DMS114 treated with DMSO at 0.1 percent for 48 hours (cell line): ENCODE measurements at regions not wholly inside any gene's neighbourhood (a gene's known extent, or its start where the extent isn't known, plus 50 kb on each side); places are given as distances from the start of the nearest gene placed in this dataset.

Experiments
- DNase-seq: peaks from one replicate; lab custom pipeline; 2025; ENCODE audit not compliant: unreplicated experiment; lab: John Stamatoyannopoulos, UW

DNA sequence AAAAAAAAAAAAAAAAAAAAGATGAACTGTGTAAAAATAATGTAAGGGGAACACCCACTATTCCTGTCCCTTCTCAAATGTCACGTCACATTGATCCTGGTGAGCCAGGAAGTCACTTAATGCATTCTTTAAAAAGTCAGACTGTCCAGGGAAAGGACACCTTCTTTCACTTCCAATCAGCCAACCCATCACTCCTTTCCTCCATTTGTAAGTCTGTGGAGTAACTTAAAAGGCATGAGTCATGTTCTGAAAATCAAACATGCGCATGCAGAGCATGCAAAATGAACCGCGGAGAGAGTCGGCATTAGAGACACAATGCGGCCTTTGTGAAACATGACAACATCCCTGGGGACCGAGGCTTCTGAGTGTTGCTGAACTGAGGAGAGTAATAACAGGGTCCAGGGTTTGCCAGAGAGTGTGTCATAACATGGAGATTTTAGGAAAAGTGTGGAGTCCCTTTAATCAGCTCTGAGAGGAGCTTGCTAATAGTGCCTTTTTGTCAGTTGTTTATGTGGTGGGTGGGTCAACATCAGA is 77.6 kb upstream of the SEMA6A start:
- no peak for DNase-seq

DNA sequence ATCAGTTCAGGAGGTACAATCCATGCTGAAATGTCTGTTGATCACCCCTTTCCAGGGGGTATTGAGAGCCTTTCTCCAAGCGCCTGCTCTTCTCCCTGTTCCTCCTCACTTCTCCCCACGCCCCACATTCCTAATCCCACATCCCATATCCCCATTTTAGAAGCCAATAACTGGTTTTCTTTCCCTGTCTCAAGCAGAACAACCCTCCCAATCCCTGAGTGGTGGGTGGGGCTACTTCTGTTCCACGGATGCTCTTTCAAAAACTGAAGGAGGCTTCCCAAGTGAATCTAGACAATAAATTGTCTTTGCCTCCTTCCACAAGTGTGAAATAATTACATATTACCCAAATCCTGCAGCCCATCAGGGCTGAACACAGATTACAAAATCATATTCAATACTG is 77.0 kb upstream of the SEMA6A start:
- DNase-seq = no peak

DNA sequence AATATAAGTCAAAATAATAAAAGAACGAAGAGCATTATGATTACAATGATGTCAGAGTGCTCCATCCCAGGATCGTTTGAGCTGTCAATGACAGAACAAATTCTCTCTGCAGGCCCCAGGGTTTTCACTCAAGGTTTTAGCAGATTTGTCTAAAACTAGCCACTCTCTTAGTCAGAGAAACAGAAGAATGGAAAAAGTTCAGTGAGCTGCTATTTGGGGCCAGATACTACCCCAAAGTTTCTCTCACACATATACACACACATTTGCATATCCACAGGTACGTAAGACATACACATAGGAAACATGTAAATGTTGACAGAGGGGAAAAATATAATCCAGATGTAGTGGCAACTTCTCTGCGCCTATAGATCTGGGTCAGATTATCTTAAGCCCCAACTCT is 76.3 kb upstream of the SEMA6A start:
- no peak for DNase-seq

DNA sequence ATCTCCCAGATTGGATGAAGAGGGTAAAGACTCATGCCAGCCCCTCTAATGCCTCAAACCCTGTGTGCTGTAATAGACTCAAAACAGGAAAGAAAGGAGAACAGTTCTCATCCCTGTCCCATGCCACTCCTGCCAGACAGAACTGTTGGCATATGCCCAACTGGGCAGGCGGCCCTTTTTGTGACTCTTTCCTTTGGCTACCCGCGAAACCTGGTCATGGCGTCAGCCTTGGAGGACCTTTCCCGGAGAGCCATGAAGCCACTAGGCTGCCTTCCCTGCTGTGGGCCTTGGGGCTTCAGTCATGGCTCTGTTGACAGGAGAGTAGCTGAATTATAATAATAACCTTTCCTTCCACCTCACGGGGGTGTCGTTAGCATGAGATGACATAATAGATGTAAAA is 75.9 kb upstream of the SEMA6A start:
- no peak for DNase-seq

DNA sequence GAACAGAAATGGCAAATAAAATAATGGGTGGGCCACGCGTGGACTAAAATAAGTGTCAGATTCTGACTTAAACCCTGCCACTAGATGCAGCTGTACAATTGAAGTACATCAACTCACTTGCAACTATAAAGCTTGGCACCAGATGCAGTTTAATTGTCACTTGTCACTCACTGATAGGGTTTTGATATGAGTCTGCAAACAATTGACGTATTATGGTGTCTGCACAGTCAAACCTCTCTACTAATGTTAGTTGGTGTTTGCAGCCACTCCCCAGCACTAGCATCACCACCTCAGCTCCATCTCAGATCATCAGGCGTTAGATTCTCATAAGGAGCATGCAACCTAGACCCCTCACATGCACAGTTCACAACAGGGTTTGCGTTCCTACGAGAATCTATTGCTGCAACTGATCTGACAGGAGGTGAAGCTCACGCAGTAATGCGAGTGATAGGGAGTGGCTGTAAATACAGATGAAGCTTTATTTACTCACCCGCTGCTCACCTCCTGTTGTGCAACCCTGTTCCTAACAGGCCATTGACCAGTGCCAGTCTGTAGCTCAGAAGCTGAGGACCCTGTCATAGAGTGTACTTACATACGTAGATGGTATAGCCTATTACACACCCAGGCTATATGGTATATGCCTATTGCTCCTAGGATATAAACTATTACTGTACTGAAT is 72.1 kb upstream of the SEMA6A start:
- no peak for DNase-seq

DNA sequence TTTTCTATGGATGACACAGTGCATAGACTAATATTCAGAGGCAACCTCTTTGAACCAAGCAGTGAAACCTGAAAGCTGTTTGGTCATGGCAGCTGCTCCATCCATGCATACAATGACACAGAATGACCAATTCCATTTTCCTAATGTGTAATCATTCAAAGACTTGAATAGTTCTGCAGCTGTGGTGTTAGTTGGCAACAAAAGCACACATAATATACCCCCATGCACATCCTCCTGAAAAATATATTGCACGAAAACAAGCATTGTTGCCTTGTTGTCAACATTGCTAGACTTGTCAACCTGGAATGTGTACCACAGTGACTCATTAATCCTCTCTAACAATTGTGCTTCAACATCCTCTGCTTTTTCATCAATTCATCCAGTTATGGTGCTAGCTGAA is 71.0 kb upstream of the SEMA6A start:
- DNase-seq = no peak

DNA sequence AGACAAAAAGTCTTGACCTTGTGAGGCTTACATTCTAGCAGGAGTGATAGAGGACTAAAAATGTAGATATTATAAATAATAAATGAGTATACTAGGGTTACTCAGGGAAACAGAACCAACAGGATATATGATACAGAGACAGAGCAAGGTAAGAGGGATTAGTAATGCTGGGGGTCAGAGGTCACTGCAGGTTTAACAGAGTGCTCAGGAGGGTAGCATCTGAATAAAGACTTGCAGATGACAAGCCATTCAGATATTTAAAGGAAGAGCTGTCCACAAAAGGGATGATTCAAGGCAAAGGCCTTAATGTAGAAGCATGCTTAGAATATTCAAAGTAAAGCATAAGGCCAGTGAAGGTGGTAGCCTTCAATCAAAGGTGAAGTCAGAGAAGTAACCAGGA is 65.6 kb upstream of the SEMA6A start:
- no peak for DNase-seq

DNA sequence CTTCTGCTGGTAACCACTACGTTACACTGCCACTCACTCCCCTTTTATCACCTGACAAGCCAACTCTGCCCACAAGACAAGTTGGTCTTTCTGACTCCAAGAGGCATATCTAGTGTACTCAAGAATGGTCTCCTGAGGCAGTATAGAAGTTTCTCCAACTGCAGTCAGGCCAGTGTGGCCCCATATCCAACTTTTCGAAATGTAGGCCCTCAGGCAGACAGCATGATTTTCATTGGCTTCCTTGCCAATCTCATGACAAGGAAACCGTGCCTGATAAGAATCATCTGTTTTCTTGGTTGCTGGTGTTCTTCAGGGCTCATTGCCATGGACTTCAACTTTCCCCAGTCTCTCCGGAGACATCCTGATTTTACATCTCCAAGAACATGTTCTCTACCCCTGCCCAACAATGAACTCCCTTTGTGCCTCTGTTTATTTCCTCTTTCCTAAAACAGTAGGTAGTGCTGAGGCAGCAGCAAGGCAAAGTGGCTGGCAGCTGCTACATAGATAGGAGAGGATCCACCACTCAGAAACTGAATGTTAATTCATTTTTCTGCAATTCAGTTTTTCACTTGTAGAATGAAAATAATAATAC is 62.6 kb upstream of the SEMA6A start:
- no peak for DNase-seq

DNA sequence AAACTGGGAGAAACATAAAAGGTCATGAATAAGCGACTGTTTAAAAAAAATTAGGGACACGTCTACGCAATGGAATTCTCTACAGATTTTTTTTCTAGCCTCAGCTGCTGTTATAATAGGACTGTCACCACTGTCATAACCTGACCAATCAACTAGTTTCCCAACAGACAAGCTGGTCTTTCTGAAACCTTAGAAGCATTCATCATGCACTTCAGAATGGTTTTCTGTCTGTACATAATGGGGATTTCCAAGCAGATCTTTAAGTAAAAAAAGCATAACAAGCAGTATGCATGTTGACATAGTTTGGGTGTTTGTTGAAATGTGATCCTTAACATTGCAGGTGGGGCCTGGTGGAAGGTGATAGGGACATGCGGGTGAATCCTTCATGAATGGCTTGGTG is 58.3 kb upstream of the SEMA6A start:
- no peak for DNase-seq

DNA sequence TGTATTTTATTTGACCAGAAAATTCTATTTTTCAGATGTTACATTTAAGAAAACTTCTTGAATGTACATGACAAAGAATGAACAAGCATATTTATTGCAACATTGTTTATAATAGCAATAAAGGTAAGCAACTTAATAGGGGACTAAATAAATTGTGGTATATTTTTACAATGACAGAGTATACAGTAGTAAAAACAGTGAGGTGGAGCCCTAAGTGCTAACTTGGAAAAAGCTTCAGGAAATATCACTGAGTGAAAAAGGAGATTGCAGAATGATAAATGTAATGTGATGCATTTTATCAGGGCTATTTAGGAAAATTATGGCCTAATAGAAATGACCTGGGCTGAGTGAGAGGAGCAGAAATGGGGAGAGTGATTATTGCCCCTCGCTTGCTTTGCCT is 56.5 kb upstream of the SEMA6A start:
- no peak for DNase-seq

DNA sequence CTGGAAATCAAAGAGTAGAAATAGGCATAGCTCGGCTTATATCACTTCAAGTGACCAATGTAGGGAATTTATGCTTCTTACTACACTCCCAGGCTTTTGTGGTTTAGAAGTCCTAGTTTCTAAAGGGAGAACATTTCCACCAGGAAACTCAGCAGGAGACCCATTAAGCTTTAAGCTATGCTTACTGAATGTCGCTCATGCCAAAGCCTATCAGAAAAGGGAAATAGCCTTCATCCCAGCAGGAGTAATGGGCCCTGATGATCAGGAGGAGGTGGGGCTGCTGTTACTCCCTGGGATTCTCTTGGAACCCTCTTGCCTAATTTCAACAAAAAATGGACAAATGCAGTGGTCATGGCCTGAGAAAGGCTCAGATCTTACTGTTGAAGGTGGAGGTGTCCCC is 54.5 kb upstream of the SEMA6A start:
- no peak for DNase-seq

DNA sequence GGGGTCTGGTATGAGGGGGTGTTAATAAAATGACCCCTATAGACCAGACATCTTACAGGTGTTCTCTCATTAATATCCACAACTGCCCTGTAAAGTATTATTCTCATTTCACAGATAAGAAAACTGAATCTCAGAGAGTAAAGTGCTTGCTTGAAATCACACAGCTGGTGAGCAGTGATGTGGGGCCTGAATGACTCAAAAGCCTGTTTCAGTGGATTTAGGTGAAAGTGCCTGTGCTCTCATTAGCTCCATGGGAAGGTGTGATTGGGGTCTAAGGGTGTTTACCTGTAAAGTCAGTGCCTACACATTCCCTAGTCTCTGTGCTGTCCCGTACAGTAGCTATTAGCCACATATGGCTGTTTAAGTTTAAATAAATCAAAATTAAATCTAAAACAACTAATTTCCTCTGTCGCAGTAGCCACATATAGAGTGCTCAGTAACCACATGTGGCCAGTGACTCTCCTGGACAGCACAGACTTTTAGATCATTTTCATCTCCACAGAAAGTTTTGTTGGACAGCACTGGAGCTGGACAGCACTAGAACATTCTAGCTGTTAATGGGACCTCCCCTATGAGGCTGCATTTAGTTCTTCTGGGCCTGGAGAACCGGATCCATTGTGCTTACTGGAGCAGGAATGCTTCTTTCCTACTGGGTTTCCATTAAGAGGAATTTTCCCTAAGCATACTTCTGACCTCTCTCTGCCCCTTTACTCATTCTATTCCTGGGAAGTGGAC is 52.5 kb upstream of the SEMA6A start:
- DNase-seq = no peak

DNA sequence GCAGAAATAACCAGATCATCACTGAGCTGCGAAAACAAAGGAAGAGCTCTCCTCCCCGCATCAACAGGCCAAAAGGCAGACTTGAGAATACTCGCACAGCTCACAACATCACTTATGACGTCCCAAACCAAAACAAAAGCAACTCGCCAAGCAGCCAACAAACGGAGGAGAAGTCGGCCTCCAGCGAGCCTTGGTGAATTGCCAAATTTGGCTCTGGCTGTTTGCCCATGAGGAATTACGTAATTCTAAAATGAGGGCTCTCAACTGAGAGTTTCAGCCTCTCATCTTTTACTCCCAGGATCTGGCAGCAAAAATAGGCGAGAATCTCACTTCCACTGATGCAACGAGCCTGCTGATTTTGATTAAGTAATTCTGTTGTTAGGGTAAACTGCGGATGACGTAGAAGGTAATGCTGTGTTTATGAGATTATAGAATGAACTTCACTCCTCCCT is 51.7 kb upstream of the SEMA6A start:
- DNase-seq = no peak
